ENCODE measurements at regions not wholly inside any gene's neighbourhood (a gene's known extent, or its start where the extent isn't known, plus 50 kb on each side); places are given as distances from the start of the nearest gene placed in this dataset.

- no peak for TF ChIP-seq CTCF (IDR thresholded peaks at IDR 0.05)
- no peak for TF ChIP-seq EZH2 (IDR thresholded peaks at IDR 0.05; ENCODE audit: borderline replicate concordance, insufficient read depth, low read depth, low read length, poor library complexity, severe bottlenecking)
Measured at GRCh38 chr9:13534006-13534405, 254.5 kb upstream of the MPDZ start.

All from B cell (primary cell).